HG03571 (cell line): ENCODE measurements at regions not wholly inside any gene's neighbourhood (a gene's known extent, or its start where the extent isn't known, plus 50 kb on each side); places are given as distances from the start of the nearest gene placed in this dataset.

Source experiments
- ATAC-seq: cut with Tn5 transposase; IDR thresholded peaks from one replicate; pipeline ENCODE4 v1.9.1; 2021; ENCODE audit not compliant: unreplicated experiment

- no peak for ATAC-seq
Measured at GRCh38 chr10:123480845-123481244, 185.3 kb upstream of the GPR26 start.

- ATAC-seq = no peak
Measured at GRCh38 chr10:123484722-123485121, 181.4 kb upstream of the GPR26 start.

DNA sequence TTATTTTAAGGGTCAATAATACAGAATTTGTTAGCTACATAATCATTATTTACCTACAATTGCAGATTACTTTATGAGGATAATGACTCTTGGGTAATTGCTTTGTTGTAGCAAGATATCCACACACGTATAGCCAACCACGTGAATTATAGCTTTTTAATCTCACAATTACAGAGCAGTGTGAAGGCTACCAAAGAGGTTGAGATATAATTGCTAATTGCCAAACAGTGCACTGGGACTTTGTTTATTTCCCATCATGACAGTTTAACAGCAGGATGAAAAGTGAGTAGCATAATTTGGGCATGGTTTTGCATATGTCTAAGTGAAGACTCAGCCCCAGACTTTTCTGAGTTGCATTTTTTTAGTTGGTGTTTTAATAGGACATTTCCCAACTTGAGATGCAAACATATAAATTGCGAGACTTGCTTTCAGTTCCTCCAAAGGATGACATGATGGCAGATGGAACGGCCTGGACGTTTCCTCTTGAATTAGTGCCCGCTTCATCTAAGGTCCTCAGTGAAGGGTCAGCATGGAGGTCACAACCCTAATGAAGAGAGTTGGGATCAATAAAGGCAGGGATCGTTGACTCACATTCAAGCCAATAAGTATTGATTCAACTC is 180.7 kb upstream of the GPR26 start:
- no peak for ATAC-seq

DNA sequence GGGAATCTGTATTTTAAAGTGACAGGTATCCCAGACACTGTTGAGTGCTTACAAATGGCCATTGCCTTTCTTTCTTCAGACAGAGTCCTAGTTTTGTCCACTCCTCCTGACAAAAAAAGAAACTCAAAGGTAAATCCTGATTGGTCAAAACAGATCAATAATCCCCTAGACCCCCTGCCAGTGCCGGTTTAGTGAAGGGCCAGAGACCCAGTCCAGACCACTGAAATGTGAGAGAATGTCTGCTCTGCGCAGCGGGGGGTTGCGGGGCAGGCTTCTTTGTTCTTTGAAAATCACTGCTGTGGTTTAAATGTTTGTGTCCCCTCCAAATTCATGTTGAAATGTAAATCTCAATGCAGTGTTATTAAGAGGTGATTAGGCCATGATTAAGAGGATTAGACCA is 177.7 kb upstream of the GPR26 start:
- no peak for ATAC-seq

DNA sequence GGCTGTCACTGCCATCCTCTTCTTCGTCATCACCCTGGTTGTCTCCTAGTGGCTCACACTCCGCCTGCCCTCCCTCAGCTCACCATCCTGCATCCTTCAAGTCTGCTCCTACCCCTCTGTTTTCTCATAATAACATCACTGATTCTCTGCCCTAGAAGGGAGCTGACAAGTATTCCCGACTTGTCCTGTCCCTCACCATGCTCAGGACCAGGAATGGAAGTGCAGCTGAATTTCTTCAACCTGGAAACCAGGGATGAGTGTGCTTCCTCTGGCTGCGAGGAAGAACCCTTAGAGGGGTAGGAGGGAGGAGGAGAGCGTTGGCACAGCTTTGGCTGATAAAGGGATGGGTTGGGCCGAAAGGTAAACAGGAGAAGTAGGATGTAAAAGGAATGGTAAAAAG is 174.8 kb upstream of the GPR26 start:
- no peak for ATAC-seq

GRCh38 chr10:123492016-123492415 is 174.1 kb upstream of the GPR26 start:
- no peak for ATAC-seq

GRCh38 chr10:123494301-123494808 is 171.8 kb upstream of the GPR26 start:
- no peak for ATAC-seq

GRCh38 chr10:123496375-123496774 is 169.8 kb upstream of the GPR26 start:
- no peak for ATAC-seq

- no peak for ATAC-seq
Measured at GRCh38 chr10:123496996-123497660, 169.0 kb upstream of the GPR26 start.

DNA sequence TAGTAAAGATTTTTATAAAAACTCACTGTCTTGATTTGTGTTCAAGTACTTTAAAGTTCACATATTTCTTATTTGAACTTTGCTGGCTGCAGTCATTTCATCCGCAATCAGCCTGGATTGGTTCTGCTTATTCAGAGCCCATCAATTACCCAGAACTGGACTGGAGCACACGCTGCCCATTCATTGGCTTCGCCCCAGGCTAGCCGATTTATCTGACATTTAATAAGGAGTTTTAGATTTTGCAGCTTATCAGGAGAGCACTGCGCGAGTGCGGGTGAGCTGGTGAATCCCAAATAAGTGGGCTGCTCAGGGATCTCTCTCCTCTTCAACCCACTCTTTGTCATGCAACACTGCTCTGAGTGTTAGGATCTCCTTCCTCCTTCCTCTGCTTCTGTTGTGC is 166.0 kb upstream of the GPR26 start:
- no peak for ATAC-seq

- no peak for ATAC-seq
Measured at GRCh38 chr10:123501148-123501547, 165.0 kb upstream of the GPR26 start.

- no peak for ATAC-seq
Measured at GRCh38 chr10:123502983-123503382, 163.2 kb upstream of the GPR26 start.

DNA sequence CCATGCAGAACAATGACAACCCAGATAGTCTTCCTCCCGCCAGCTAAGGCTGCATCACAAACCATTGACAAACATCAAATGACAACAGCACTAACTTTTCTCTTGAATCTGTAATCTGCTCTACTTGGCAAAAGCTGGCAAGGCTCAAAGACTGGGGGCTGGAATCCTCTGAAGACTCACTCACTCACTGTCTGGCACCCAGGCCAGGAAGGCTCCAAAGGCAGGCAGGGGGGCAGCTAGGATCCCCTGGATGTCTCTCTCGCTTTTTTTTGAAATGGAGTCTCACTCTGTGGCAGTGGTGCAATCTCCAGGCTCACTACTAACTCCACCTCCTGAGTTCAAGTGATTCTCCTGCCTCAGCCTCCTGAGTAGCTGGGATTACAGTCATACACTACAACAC is 159.7 kb upstream of the GPR26 start:
- no peak for ATAC-seq

GRCh38 chr10:123507298-123507697 is 158.9 kb upstream of the GPR26 start:
- no peak for ATAC-seq

DNA sequence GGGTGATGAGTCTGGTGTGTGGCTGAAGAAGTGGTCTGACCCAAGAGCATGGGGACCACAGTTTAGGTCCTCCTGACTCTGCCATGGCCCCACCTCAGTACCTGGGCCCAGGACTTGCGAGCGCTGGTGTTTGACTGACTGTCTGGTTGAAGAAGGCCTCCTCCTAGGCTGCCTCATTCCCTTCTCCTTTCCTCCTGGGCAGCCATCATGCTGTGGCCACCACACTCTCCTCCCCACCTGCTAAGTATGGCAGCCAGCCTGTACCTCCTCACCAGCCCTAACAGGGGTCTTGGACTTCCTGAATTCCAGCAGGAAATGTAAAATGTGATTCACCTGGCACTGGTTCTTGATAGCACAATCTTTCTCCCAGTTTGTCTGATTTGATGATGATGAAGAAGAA is 156.8 kb upstream of the GPR26 start:
- ATAC-seq = no peak

GRCh38 chr10:123512901-123513775 is 153.0 kb upstream of the GPR26 start:
- no peak for ATAC-seq

DNA sequence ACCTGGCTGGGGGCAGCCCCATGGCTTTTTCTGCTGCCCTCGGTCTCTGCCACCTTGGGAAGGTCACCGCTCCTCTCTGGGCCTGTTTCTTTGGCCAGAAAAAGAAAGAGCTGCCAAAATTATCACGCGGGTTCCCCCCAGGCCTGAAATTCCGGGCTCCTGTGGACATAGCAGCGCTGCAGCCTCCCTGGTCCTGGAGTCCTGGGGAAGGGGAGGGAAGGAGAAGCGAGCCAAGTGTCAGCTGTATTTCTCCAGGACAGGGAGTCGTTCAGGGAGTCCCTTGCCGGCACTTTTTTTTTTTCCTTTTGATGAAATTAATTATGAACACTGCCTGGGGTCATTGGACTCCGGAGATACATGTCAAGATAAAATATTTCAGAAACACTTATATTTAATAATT is 152.3 kb upstream of the GPR26 start:
- no peak for ATAC-seq

DNA sequence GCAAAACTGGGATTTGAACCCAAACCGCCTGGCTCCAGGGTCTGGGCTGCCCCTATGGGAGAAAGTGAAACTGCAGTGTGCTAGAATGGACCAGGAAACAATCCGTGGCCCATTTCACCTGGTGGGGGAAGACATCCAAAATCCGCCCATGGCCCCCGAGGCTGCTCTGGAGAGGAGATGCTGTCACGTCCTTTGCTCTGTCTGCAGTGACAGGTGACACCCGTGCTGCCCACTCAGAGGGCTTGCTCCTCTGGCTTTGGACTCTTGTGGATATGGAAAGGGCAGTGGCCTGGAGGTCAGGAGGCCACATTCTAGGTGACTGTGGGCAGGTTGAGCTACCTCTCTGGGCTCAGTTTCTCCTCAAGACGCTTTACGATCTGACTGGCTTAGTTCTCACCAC is 151.2 kb upstream of the GPR26 start:
- no peak for ATAC-seq

GRCh38 chr10:123515661-123516060 is 150.5 kb upstream of the GPR26 start:
- ATAC-seq = no peak

- ATAC-seq = no peak
Measured at GRCh38 chr10:123516291-123516690, 149.9 kb upstream of the GPR26 start.

- no peak for ATAC-seq
Measured at GRCh38 chr10:123517426-123517825, 148.7 kb upstream of the GPR26 start.

- ATAC-seq = no peak
Measured at GRCh38 chr10:123517901-123518300, 148.3 kb upstream of the GPR26 start.
